Activated CD4-positive, alpha-beta T cell treated with anti-CD3 and anti-CD28 coated beads, Interleukin-2, amount 10 ng/mL, durations not matched to agents 7 days and 5 days (primary cell): ENCODE measurements at regions not wholly inside any gene's neighbourhood (a gene's known extent, or its start where the extent isn't known, plus 50 kb on each side); places are given as distances from the start of the nearest gene placed in this dataset.
"Not testable (repeated sequence)": the region's sequence is repeated elsewhere in the genome, so short reads cannot be mapped to it uniquely, and the experiment has no call there.

Experiments
- CTCF ChIA-PET: fragments of 350-600 bp; sonication (Branson Sonifier 250); formaldehyde crosslinking; loops from one replicate; lab custom pipeline; 2021; ENCODE audit warnings: antibody characterized with exemption; lab: Charles Lee
- POLR2A ChIA-PET: fragments of 350-600 bp; sonication (Branson Sonifier 250); formaldehyde crosslinking; loops from one replicate; lab custom pipeline; 2021; ENCODE audit warnings: antibody characterized with exemption; lab: Charles Lee
- DNase-seq: peaks from one replicate; pipeline ENCODE4 v3.0.0-alpha.2; 2020
- H3K27ac Mint-ChIP-seq: one replicate; pipeline ENCODE4 v1.8.0; 2021; ENCODE audit warnings: mild to moderate bottlenecking, moderate library complexity, mixed read lengths
- H3K27me3 Mint-ChIP-seq: one replicate; pipeline ENCODE4 v1.8.0; 2021; ENCODE audit warnings: mixed read lengths
- H3K36me3 Mint-ChIP-seq: one replicate; pipeline ENCODE4 v1.8.0; 2021; ENCODE audit warnings: low read depth, mixed read lengths
- H3K4me1 Mint-ChIP-seq: one replicate; pipeline ENCODE4 v1.8.0; 2021; ENCODE audit warnings: mixed read lengths
- H3K4me3 Mint-ChIP-seq: one replicate; pipeline ENCODE4 v1.8.0; 2021; ENCODE audit warnings: mild to moderate bottlenecking, moderate library complexity, mixed read lengths
- H3K9me3 Mint-ChIP-seq: one replicate; pipeline ENCODE4 v1.8.0; 2021; ENCODE audit warnings: mixed read lengths

DNA sequence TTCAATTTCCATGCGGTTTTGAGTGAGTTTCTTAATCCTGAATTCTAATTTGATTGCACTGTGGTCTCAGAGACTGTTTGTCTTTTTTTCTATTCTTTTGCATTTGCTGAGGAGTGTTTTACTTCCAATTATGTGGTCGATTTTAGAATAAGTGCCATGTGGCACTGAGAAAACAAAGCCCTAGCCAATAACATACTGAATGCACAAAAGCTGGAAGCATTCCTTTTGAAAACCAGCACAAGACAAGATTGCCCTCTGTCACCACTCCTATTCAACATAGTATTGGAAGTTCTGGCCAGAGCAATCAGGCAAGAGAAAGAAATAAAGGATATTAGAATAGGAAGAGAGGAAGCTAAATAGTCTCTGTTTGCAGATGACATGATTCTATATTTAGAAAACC, 66.7 kb upstream of the SLITRK5 start:
- H3K4me1 Mint-ChIP-seq, H3K36me3 Mint-ChIP-seq, H3K27me3 Mint-ChIP-seq, CTCF ChIA-PET, H3K4me3 Mint-ChIP-seq, H3K9me3 Mint-ChIP-seq, POLR2A ChIA-PET, H3K27ac Mint-ChIP-seq, DNase-seq: not testable (repeated sequence)

DNA sequence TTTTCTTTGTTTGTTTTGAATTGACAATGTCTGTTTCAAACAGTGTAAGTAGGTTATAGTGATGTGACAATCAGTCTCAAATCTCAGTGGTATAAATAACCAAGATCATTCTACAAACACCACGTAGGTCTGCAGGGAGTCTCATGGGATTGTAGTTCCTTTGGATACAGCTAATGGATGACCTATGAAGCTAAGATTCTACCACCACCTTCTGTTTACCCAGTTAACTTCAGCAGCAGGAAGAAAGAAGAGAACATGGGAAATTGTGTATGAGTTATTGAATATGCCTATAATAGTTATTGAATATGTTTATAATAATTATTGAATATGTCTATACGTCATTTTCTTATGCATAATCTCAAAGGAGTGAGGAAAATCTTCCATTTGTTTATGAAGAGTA, 63.9 kb upstream of the SLITRK5 start:
- Mint-ChIP-seq H3K9me3 (peaks cover 7% of the 10 kb centered on the region), H3K27me3 (no peaks in the 10 kb centered on the region), H3K27ac (no peak overlapping the region), H3K4me1 (no peaks in the 10 kb centered on the region), H3K4me3 (no peak overlapping the region), H3K36me3 (no peaks in the 10 kb centered on the region)
- POLR2A ChIA-PET, result no interaction called here
- no peak for DNase-seq
- CTCF ChIA-PET, result no interaction called here

DNA sequence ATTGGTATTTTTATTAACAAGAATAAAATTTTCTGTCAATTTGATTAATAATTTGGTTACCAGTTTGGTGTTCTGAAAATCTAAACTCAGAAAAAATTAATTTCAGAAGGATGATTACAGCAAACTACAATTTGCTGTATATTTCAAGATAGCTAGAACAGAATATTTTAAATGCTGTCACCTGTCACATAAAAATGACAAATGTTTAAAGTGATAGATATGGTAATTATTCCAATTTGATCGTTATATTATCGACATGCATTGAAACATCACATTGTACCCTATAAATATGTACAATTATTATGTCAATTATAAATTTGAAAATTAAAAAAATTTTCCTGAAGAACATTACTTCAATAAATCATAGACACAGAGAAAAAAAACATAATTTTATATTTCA, 56.9 kb upstream of the SLITRK5 start:
- no peaks in the 10 kb centered on the region for H3K36me3 Mint-ChIP-seq
- no peak overlapping the region for H3K4me3 Mint-ChIP-seq
- peaks cover 2% of the 10 kb centered on the region for H3K9me3 Mint-ChIP-seq
- H3K4me1 Mint-ChIP-seq, result no peaks in the 10 kb centered on the region
- no peak overlapping the region for H3K27ac Mint-ChIP-seq
- H3K27me3 Mint-ChIP-seq, result no peaks in the 10 kb centered on the region
- POLR2A ChIA-PET, result no interaction called here
- no peak for DNase-seq
- CTCF ChIA-PET, result no interaction called here
